Fibroblast of mammary gland (primary cell): ENCODE measurements at regions not wholly inside any gene's neighbourhood (a gene's known extent, or its start where the extent isn't known, plus 50 kb on each side); places are given as distances from the start of the nearest gene placed in this dataset.

ENCODE experiments used
- DNase-seq: peaks from one replicate; pipeline ENCODE4 v3.0.0-alpha.2; 2010; ENCODE audit warnings: low read depth
- H3K4me3 ChIP-seq: 2 replicates; pipeline ENCODE4 v1.5.1; 2011; ENCODE audit warnings: low read depth, mild to moderate bottlenecking, low read length, moderate library complexity; ENCODE audit not compliant: control insufficient read depth
- TF ChIP-seq, protein P1 (sequence below): conservative IDR thresholded peaks from 2 replicates; pipeline ENCODE4 v1.5.1; 2011; ENCODE audit warnings: low read depth, low read length, inconsistent platforms; ENCODE audit not compliant: control insufficient read depth, insufficient read depth

DNA sequence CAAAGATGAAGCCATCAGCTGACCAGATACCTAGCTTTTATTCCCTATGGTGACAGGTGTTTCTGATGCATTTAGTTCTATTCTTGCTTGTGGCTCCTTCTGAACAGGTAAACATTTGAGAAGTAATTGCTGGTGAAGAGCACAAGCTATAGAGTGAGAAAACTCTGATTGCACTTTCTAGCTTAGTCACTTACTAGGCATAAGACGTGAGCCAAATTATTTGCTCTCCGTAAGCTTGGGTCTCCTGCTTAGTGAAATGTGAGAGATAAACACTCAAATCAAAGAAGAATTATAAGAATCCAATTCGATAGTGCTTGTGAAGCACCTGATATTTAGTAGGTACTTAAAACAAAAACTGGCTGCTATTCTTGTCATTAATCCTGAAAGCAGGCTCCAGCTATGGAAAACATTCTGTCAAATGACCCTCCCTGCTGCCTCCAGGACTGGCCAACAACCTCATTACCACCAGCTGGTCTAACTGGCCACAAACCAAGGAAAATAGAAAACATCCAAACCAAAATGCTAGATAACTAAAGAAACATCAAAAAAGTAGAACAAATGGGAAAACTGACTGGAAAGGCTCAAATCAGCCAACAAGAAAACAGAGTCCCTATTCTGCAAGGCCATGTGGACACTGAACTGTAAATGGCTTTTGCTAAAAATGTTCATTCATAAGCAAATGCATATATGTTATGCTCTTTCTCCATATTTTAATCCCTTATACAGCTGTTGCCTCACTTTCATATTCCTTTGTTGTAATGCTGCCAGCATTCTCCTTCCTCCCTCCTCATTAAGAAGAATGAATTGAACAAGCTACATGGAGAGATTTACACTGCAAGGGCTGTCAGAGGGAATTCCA is 616.1 kb downstream of the DTWD2 start:
- H3K4me3 ChIP-seq = no peak overlapping the region
- DNase-seq = no peak
- TF ChIP-seq, protein P1, sequence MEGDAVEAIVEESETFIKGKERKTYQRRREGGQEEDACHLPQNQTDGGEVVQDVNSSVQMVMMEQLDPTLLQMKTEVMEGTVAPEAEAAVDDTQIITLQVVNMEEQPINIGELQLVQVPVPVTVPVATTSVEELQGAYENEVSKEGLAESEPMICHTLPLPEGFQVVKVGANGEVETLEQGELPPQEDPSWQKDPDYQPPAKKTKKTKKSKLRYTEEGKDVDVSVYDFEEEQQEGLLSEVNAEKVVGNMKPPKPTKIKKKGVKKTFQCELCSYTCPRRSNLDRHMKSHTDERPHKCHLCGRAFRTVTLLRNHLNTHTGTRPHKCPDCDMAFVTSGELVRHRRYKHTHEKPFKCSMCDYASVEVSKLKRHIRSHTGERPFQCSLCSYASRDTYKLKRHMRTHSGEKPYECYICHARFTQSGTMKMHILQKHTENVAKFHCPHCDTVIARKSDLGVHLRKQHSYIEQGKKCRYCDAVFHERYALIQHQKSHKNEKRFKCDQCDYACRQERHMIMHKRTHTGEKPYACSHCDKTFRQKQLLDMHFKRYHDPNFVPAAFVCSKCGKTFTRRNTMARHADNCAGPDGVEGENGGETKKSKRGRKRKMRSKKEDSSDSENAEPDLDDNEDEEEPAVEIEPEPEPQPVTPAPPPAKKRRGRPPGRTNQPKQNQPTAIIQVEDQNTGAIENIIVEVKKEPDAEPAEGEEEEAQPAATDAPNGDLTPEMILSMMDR = no peak

DNA sequence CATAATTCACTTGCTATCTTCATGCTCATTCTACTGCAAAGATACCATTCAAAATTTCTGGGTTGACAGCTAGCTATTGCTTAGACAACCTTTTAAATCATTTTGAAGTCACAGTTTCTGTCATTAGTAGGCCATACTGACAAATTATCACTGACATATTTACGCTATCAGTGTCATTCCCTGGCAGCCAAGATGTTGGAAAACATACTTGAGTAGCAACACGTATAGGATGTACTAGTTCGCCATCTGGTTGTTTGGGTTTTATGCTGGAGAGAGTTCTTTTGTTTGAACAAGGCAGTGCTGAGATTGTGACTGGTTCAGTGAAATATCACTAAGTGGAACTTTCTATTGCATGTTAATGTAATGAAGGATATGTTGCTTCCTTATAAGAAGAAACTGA is 621.9 kb downstream of the DTWD2 start:
- no peak overlapping the region for H3K4me3 ChIP-seq
- no peak for DNase-seq
- TF ChIP-seq, protein P1 = no peak

DNA sequence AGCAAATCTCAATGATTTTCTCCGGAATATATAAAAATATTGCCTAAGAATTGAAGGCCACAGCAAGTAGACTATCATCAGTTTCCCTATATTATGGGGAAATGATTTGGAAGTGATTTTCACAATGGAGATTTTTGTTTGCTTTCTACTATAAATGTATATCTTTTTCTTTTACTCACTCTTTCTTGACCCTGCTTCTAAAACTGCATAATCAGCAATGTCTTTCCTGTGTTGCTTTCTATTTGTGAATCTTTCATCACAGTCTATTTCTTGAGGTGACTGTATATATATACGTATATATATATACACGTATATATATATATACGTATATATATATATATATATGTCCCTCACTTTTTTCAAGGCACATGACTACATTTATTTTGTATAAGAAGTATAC is 622.6 kb downstream of the DTWD2 start:
- no peak overlapping the region for H3K4me3 ChIP-seq
- no peak for DNase-seq
- TF ChIP-seq, protein P1 = no peak

DNA sequence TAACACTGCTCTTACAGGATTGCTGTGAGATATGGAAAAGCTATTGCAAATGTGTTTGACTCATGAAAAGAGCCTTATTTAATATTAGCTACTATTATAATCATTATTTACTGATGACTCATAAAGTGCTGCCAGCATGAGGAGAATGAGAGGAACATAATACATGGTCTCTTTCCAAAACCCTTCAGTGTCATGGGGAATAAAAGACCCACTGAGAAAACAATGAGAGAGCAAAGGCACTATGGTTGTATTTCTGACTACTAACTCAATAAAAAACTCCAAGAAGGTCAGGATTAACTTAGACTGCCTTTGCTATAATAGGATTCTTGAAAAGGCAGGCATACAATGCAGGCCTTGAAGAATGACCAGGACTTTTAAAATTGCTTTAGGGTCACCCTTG is 633.5 kb downstream of the DTWD2 start:
- TF ChIP-seq, protein P1 = no peak
- no peak for DNase-seq
- H3K4me3 ChIP-seq = no peak overlapping the region

DNA sequence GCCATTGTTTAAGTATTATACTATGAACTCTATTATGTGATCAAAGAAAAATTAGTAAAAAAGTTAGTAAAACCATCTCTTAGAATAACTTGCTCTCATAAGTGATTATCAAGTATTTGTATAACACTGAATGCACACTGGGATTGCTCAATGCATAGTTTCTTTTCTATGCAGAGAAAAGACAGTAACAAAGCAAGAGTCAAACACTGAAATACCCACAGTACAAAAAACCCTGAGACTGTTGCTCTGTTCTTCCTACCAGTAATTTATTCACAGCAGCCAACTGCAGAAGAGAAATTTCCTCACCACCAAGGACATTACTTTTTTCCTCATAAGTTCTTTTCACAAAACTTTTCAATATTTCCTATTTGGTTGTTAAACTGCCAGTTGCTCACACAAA is 634.4 kb downstream of the DTWD2 start:
- TF ChIP-seq, protein P1 = no peak
- no peak for DNase-seq
- no peak overlapping the region for H3K4me3 ChIP-seq

DNA sequence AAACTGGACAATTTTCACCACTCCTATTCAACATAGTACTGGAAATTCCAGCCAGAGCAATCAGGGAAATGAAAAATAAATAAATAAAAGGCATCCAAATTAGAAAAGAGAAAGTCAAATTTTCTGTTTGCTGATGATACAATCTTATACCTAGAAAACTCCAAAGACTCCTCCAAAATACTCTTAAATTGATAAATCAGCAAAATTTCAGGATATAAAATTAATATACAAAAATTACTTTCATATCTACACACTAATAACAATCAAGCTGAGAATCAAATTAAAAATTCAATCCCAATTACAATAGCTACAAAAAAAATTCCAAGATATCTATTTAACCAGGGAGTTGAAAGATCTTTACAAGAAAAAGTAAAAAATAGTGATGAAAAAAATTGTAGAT is 651.9 kb downstream of the DTWD2 start:
- H3K4me3 ChIP-seq = no peak overlapping the region
- DNase-seq = no peak
- TF ChIP-seq, protein P1 = no peak
